ENCODE measurements at regions not wholly inside any gene's neighbourhood (a gene's known extent, or its start where the extent isn't known, plus 50 kb on each side); places are given as distances from the start of the nearest gene placed in this dataset.

DNA sequence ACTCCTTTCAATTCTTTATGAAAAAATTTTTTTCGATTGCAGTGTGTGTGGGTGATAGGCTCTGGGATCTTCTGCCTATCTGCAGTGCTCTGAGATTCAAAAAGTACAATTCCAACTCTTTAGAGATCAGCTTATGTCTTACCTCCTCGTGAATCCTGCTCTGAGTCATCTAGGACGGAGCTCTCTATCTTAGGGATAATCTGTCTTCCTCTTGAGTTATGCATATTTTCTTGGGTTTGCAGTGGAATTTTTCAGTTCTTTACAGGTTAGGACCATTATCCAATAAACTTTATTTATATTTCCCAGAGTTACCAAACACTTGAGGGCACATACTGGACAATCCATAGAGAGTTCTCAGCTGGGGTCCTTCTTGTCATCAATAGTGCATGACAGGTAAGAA is 428.6 kb downstream of the ACTR3B start:
- Histone ChIP-seq H3K9me2 (ENCODE audit: insufficient read depth, low read length) (no peaks in the 10 kb centered on the region), H2AFZ (ENCODE audit: low read length) (no peak overlapping the region), H3K79me2 (ENCODE audit: insufficient read depth, low read depth, low read length) (no peaks in the 10 kb centered on the region), H4K20me1 (ENCODE audit: insufficient read depth, low read length) (no peaks in the 10 kb centered on the region), H3K4me2 (ENCODE audit: low read length) (no peak overlapping the region), H3K4me3 (ENCODE audit: low read depth, low read length, poor library complexity, severe bottlenecking) (no peak overlapping the region), H3K27ac (ENCODE audit: low read depth, low read length, poor library complexity, severe bottlenecking) (no peak overlapping the region), H3K36me3 (ENCODE audit: insufficient read depth, low read length) (no peaks in the 10 kb centered on the region), H3K4me1 (ENCODE audit: insufficient read depth, low read length, poor library complexity, severe bottlenecking) (no peaks in the 10 kb centered on the region), H3K9me3 (ENCODE audit: low read length) (no peaks in the 10 kb centered on the region)
- no peak for DNase-seq (ENCODE audit: low spot score)
- no peak for TF ChIP-seq EZH2phosphoT487 (IDR thresholded peaks at IDR 0.05; ENCODE audit: borderline replicate concordance, low read depth, low read length)
- TF ChIP-seq, protein P1, sequence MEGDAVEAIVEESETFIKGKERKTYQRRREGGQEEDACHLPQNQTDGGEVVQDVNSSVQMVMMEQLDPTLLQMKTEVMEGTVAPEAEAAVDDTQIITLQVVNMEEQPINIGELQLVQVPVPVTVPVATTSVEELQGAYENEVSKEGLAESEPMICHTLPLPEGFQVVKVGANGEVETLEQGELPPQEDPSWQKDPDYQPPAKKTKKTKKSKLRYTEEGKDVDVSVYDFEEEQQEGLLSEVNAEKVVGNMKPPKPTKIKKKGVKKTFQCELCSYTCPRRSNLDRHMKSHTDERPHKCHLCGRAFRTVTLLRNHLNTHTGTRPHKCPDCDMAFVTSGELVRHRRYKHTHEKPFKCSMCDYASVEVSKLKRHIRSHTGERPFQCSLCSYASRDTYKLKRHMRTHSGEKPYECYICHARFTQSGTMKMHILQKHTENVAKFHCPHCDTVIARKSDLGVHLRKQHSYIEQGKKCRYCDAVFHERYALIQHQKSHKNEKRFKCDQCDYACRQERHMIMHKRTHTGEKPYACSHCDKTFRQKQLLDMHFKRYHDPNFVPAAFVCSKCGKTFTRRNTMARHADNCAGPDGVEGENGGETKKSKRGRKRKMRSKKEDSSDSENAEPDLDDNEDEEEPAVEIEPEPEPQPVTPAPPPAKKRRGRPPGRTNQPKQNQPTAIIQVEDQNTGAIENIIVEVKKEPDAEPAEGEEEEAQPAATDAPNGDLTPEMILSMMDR (conservative IDR thresholded peaks at IDR 0.05; ENCODE audit: low read length), result no peak
- no TSS peak for BruUV-seq (replicated peaks)
- ChIA-PET POLR2A (interaction anchor here (0.6 kb wide), 1 partner anchor 95 kb away, joined by 3 read pairs; no protein-coding TSS in a partner anchor), CTCF (ENCODE audit: unreplicated experiment) (no interaction called here)
- intact Hi-C loops (cut with micrococcal nuclease; ENCODE audit: unreplicated experiment), result no loop called here

DNA sequence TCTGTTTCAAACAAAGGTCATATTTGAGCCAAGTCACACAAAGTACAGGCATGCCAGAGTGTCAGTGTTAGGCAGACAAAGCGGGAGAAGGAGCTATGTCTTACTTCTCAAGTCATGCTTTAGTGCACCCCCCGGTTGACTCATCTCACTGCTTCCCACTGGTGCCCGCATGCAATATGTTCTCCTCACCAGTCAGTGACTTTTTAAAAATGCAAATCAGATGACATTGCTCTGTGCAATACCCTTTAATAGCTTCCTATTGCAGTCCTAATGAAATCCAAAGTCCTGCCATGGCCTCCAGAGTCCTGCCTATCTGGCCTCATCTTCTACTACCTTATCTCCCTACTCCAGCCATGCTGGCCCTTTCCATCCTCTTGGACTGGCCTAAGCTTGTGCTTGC is 429.1 kb downstream of the ACTR3B start:
- Histone ChIP-seq H3K4me2 (ENCODE audit: low read length) (no peak overlapping the region), H3K36me3 (ENCODE audit: insufficient read depth, low read length) (no peaks in the 10 kb centered on the region), H2AFZ (ENCODE audit: low read length) (no peak overlapping the region), H3K9me2 (ENCODE audit: insufficient read depth, low read length) (no peaks in the 10 kb centered on the region), H3K4me3 (ENCODE audit: low read depth, low read length, poor library complexity, severe bottlenecking) (no peak overlapping the region), H3K4me1 (ENCODE audit: insufficient read depth, low read length, poor library complexity, severe bottlenecking) (no peaks in the 10 kb centered on the region), H4K20me1 (ENCODE audit: insufficient read depth, low read length) (no peaks in the 10 kb centered on the region), H3K9me3 (ENCODE audit: low read length) (no peaks in the 10 kb centered on the region), H3K27ac (ENCODE audit: low read depth, low read length, poor library complexity, severe bottlenecking) (no peak overlapping the region), H3K79me2 (ENCODE audit: insufficient read depth, low read depth, low read length) (no peaks in the 10 kb centered on the region)
- TF ChIP-seq EZH2phosphoT487 (IDR thresholded peaks at IDR 0.05; ENCODE audit: borderline replicate concordance, low read depth, low read length), result no peak
- TF ChIP-seq, protein P1 (conservative IDR thresholded peaks at IDR 0.05; ENCODE audit: low read length), result no peak
- DNase-seq (ENCODE audit: low spot score), result no peak
- ChIA-PET POLR2A (interaction anchor here (0.6 kb wide), 1 partner anchor 96 kb away, joined by 3 read pairs; no protein-coding TSS in a partner anchor), CTCF (ENCODE audit: unreplicated experiment) (no interaction called here)
- intact Hi-C loops (cut with micrococcal nuclease; ENCODE audit: unreplicated experiment), result no loop called here
- BruUV-seq (replicated peaks), result no TSS peak

DNA sequence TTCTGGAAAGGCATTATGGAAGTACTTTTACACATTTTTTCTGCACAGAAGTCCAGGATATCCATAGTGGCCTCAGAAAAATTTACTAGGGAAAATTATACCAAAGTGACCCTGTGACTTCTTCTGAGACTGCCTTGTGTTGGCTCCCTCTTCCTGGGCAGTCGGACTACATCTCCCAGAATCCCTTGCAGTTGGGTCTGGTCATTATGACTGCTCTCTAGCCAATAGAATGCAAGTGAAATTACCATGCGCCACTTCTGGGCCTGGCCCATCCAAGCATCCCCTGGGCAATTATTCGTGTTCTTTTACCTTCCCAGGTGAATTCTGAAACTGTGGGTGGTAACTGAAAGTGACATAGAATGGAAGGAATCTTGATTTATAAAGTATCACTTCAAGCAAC is 430.9 kb downstream of the ACTR3B start:
- Histone ChIP-seq H4K20me1 (ENCODE audit: insufficient read depth, low read length) (no peaks in the 10 kb centered on the region), H3K27ac (ENCODE audit: low read depth, low read length, poor library complexity, severe bottlenecking) (no peak overlapping the region), H3K9me2 (ENCODE audit: insufficient read depth, low read length) (no peaks in the 10 kb centered on the region), H3K36me3 (ENCODE audit: insufficient read depth, low read length) (no peaks in the 10 kb centered on the region), H3K79me2 (ENCODE audit: insufficient read depth, low read depth, low read length) (no peaks in the 10 kb centered on the region), H3K4me1 (ENCODE audit: insufficient read depth, low read length, poor library complexity, severe bottlenecking) (no peaks in the 10 kb centered on the region), H2AFZ (ENCODE audit: low read length) (peak overlapping the region; percentile 96), H3K4me3 (ENCODE audit: low read depth, low read length, poor library complexity, severe bottlenecking) (no peak overlapping the region), H3K4me2 (ENCODE audit: low read length) (no peak overlapping the region), H3K9me3 (ENCODE audit: low read length) (no peaks in the 10 kb centered on the region)
- TF ChIP-seq EZH2phosphoT487 (IDR thresholded peaks at IDR 0.05; ENCODE audit: borderline replicate concordance, low read depth, low read length), result no peak
- TF ChIP-seq, protein P1 (conservative IDR thresholded peaks at IDR 0.05; ENCODE audit: low read length), result no peak
- no TSS peak for BruUV-seq (replicated peaks)
- peak; percentile 64 for DNase-seq (ENCODE audit: low spot score)
- POLR2A ChIA-PET, result no interaction called here
- CTCF ChIA-PET (ENCODE audit: unreplicated experiment), result no interaction called here
- intact Hi-C loops (cut with micrococcal nuclease; ENCODE audit: unreplicated experiment), result no loop called here
